ENCODE measurements at regions not wholly inside any gene's neighbourhood (a gene's known extent, or its start where the extent isn't known, plus 50 kb on each side); places are given as distances from the start of the nearest gene placed in this dataset.

DNA sequence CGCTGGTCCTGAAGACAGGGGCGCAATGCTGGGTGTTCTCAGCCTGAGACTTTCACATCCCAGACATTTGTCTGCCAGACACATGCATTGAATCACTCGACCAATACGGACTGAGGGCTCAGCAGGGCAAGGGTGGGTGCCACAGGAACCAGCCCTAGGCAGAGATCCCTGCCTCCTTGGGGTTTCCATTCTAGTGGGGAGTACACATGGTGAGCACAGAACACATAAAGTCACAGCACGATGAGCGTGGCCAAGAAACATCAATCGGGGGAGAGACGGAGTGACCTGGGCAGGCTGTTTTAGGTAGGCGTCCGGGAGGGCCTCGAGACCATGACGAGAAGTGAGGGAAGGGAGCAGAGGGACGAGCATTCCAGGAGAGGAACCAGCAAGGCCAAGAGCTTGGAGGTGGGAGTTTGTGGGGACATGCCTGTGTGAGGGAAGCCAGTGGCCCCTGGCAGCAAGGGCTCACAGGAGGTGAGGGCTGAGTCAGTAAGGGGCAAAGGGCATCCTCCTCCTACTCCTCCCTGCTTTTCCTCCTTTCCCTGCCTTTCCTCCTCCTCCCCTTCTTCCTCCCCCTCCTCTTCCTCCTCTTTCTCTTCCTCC, 126.3 kb upstream of the PEG3 start:
- Histone ChIP-seq H3K36me3 (no peaks in the 10 kb centered on the region), H3K27ac (no peak overlapping the region), H3K9me3 (no peaks in the 10 kb centered on the region), H3K4me1 (no peaks in the 10 kb centered on the region), H3K27me3 (no peaks in the 10 kb centered on the region), H3K4me3 (no peak overlapping the region)
- intact Hi-C loops (cut with DNase I): no loop called here
- TF ChIP-seq CTCF (IDR thresholded peaks at IDR 0.05): no peak
- DNase-seq (ENCODE audit: low spot score in 2 of 2): no peak

GRCh38 chr19:56969156-56969555, 128.6 kb upstream of the PEG3 start:
- H3K4me3 ChIP-seq: no peak overlapping the region
- no peaks in the 10 kb centered on the region for H3K27me3 ChIP-seq
- H3K4me1 ChIP-seq: no peaks in the 10 kb centered on the region
- intact Hi-C loops (cut with DNase I): no loop called here
- no peak for TF ChIP-seq CTCF (IDR thresholded peaks at IDR 0.05)
- no peaks in the 10 kb centered on the region for H3K36me3 ChIP-seq
- H3K9me3 ChIP-seq: no peaks in the 10 kb centered on the region
- no peak for DNase-seq (ENCODE audit: low spot score in 2 of 2)
- no peak overlapping the region for H3K27ac ChIP-seq

DNA sequence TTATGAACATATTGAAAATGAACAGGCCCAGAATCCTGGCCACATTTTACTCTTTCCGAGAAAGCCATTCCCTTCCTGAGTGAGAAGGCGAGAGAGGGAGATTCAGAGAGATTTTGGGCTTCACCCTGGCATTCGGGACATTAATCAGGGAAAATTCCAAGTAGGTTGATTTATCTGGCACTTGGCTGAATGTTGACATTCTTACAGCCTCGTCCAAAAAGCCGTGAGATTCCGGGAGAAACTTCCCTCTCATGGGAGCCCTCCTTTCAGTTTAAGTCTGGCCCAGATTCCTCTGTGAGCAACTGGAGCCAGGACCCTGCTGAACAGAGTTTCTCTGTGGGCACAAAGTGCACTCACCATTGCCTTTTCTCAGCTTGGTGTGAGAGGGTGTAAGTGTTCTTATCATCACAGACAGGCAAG, 129.2 kb upstream of the PEG3 start:
- no peak overlapping the region for H3K4me3 ChIP-seq

GRCh38 chr19:56971230-56971629, 130.7 kb upstream of the PEG3 start:
- H3K4me3 ChIP-seq: no peak overlapping the region
- H3K9me3 ChIP-seq: peaks cover 0 to 3% of the 10 kb centered on the region in 2 donors
- H3K27ac ChIP-seq: no peak overlapping the region
- H3K4me1 ChIP-seq: no peaks in the 10 kb centered on the region
- intact Hi-C loops (cut with DNase I): no loop called here
- TF ChIP-seq CTCF (IDR thresholded peaks at IDR 0.05): no peak
- DNase-seq (ENCODE audit: low spot score in 2 of 2): no peak
- no peaks in the 10 kb centered on the region for H3K36me3 ChIP-seq
- H3K27me3 ChIP-seq: no peaks in the 10 kb centered on the region

More for the DNA sequence above, 129.2 kb upstream of the PEG3 start:
- H3K4me1 ChIP-seq: no peaks in the 10 kb centered on the region
- no peaks in the 10 kb centered on the region for H3K9me3 ChIP-seq
- H3K27ac ChIP-seq: no peak overlapping the region
- no peak for DNase-seq (ENCODE audit: low spot score in 2 of 2)
- H3K36me3 ChIP-seq: no peaks in the 10 kb centered on the region
- TF ChIP-seq CTCF (IDR thresholded peaks at IDR 0.05): no peak
- intact Hi-C loops (cut with DNase I): no loop called here
- H3K27me3 ChIP-seq: no peaks in the 10 kb centered on the region

- Histone ChIP-seq H3K4me1 (no peaks in the 10 kb centered on the region), H3K27me3 (no peaks in the 10 kb centered on the region), H3K27ac (no peak overlapping the region), H3K9me3 (peaks cover 0 to 3% of the 10 kb centered on the region in 2 donors), H3K36me3 (no peaks in the 10 kb centered on the region), H3K4me3 (no peak overlapping the region)
- no peak for TF ChIP-seq CTCF (IDR thresholded peaks at IDR 0.05)
- DNase-seq (ENCODE audit: low spot score in 2 of 2): no peak
- intact Hi-C loops (cut with DNase I): no loop called here
Observed at GRCh38 chr19:56972291-56972841, 131.8 kb upstream of the PEG3 start.
